DND-41 (cell line): ENCODE measurements at regions not wholly inside any gene's neighbourhood (a gene's known extent, or its start where the extent isn't known, plus 50 kb on each side); places are given as distances from the start of the nearest gene placed in this dataset.

Experiments
- CTCF ChIP-seq: IDR thresholded peaks from 2 replicates; pipeline ENCODE4 v1.5.1; 2012; ENCODE audit warnings: borderline replicate concordance, low read length, moderate library complexity, mild to moderate bottlenecking; ENCODE audit not compliant: poor library complexity, severe bottlenecking; ENCODE audit errors: extremely low read depth
- EZH2 ChIP-seq: IDR thresholded peaks from 3 replicates; pipeline ENCODE4 v1.6.1; 2012; ENCODE audit warnings: borderline replicate concordance, low read depth, mild to moderate bottlenecking, moderate library complexity, low read length, inconsistent platforms; ENCODE audit not compliant: severe bottlenecking

GRCh38 chr10:62457598-62457997 lies 83.4 kb downstream of the ZNF365 start:
- TF ChIP-seq CTCF (no peak), EZH2 (no peak)
